HCT116 (cell line): ENCODE measurements at regions not wholly inside any gene's neighbourhood (a gene's known extent, or its start where the extent isn't known, plus 50 kb on each side); places are given as distances from the start of the nearest gene placed in this dataset.

ENCODE experiments used
- CBX3 ChIP-seq: IDR thresholded peaks from 2 replicates; pipeline ENCODE4 v1.6.1; 2012; ENCODE audit warnings: low read depth
- EZH2 ChIP-seq: fragments of 200-600 bp; sonication (generic); IDR thresholded peaks from 2 replicates; pipeline ENCODE4 v1.6.1; 2017; ENCODE audit warnings: antibody characterized with exemption, mixed run types
- JUND ChIP-seq: IDR thresholded peaks from 2 replicates; pipeline ENCODE4 v1.6.1; 2012
- POLR2A ChIP-seq: IDR thresholded peaks from 2 replicates; pipeline ENCODE4 v1.7.0; 2011; ENCODE audit warnings: borderline replicate concordance; ENCODE audit not compliant: insufficient read depth, insufficient read length; ENCODE audit errors: extremely low read depth
- POLR2AphosphoS5 ChIP-seq: IDR thresholded peaks from 2 replicates; pipeline ENCODE4 v1.6.1; 2011; ENCODE audit warnings: mild to moderate bottlenecking, low read depth, low read length, moderate library complexity
- SP1 ChIP-seq: IDR thresholded peaks from 2 replicates; pipeline ENCODE4 v1.6.1; 2012; ENCODE audit warnings: low read depth
- SRF ChIP-seq: IDR thresholded peaks from 2 replicates; pipeline ENCODE4 v1.6.1; 2012; ENCODE audit warnings: low read depth
- TCF7L2 ChIP-seq: IDR thresholded peaks from 2 replicates; pipeline ENCODE4 v1.7.0; 2011; ENCODE audit warnings: borderline replicate concordance, inconsistent platforms; ENCODE audit not compliant: insufficient read depth, insufficient read length; ENCODE audit errors: extremely low read depth
- ZBTB33 ChIP-seq: IDR thresholded peaks from 2 replicates; pipeline ENCODE4 v1.6.1; 2011; ENCODE audit warnings: mild to moderate bottlenecking, low read length, moderate library complexity; ENCODE audit not compliant: insufficient replicate concordance; ENCODE audit errors: extremely low read depth
- TF ChIP-seq, protein P1 (sequence below), 3 experiments: fragments of 200-600 bp in 1 of 3; sonication (generic) in 1 of 3; IDR thresholded peaks in 2 of 3; conservative IDR thresholded peaks in 1 of 3; 2 replicates each; pipeline ENCODE4 v1.5.1; 2012 to 2017; ENCODE audit warnings: low read depth in 2 of 3, low read length in 2 of 3, antibody characterized with exemption in 1 of 3, borderline replicate concordance in 1 of 3, control low read depth in 1 of 3, mild to moderate bottlenecking in 1 of 3, mixed read lengths in 1 of 3, mixed run types in 1 of 3, moderate library complexity in 1 of 3; ENCODE audit not compliant: insufficient read depth in 1 of 3
- TF ChIP-seq, protein P2 (sequence below): IDR thresholded peaks from 2 replicates; pipeline ENCODE4 v1.6.1; 2012; ENCODE audit warnings: low read depth
- TF ChIP-seq, protein P3 (sequence below): IDR thresholded peaks from 2 replicates; pipeline ENCODE4 v1.6.1; 2012

GRCh38 chr6:137653706-137654059 lies 159.5 kb upstream of the OLIG3 start:
- no peak for TF ChIP-seq POLR2AphosphoS5
- no peak for TF ChIP-seq TCF7L2
- TF ChIP-seq, protein P1, sequence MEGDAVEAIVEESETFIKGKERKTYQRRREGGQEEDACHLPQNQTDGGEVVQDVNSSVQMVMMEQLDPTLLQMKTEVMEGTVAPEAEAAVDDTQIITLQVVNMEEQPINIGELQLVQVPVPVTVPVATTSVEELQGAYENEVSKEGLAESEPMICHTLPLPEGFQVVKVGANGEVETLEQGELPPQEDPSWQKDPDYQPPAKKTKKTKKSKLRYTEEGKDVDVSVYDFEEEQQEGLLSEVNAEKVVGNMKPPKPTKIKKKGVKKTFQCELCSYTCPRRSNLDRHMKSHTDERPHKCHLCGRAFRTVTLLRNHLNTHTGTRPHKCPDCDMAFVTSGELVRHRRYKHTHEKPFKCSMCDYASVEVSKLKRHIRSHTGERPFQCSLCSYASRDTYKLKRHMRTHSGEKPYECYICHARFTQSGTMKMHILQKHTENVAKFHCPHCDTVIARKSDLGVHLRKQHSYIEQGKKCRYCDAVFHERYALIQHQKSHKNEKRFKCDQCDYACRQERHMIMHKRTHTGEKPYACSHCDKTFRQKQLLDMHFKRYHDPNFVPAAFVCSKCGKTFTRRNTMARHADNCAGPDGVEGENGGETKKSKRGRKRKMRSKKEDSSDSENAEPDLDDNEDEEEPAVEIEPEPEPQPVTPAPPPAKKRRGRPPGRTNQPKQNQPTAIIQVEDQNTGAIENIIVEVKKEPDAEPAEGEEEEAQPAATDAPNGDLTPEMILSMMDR (IDR thresholded peaks at IDR 0.05 in 2 of 3, conservative IDR thresholded peaks at IDR 0.05 in 1 of 3; ENCODE audit: borderline replicate concordance in 1 of 3, insufficient read depth in 1 of 3, low read depth in 2 of 3, low read length in 2 of 3), result no peak
- no peak for TF ChIP-seq POLR2A
- TF ChIP-seq, protein P2, sequence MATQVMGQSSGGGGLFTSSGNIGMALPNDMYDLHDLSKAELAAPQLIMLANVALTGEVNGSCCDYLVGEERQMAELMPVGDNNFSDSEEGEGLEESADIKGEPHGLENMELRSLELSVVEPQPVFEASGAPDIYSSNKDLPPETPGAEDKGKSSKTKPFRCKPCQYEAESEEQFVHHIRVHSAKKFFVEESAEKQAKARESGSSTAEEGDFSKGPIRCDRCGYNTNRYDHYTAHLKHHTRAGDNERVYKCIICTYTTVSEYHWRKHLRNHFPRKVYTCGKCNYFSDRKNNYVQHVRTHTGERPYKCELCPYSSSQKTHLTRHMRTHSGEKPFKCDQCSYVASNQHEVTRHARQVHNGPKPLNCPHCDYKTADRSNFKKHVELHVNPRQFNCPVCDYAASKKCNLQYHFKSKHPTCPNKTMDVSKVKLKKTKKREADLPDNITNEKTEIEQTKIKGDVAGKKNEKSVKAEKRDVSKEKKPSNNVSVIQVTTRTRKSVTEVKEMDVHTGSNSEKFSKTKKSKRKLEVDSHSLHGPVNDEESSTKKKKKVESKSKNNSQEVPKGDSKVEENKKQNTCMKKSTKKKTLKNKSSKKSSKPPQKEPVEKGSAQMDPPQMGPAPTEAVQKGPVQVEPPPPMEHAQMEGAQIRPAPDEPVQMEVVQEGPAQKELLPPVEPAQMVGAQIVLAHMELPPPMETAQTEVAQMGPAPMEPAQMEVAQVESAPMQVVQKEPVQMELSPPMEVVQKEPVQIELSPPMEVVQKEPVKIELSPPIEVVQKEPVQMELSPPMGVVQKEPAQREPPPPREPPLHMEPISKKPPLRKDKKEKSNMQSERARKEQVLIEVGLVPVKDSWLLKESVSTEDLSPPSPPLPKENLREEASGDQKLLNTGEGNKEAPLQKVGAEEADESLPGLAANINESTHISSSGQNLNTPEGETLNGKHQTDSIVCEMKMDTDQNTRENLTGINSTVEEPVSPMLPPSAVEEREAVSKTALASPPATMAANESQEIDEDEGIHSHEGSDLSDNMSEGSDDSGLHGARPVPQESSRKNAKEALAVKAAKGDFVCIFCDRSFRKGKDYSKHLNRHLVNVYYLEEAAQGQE, result no peak
- TF ChIP-seq ZBTB33, result no peak
- no peak for TF ChIP-seq SP1
- no peak for TF ChIP-seq JUND
- TF ChIP-seq SRF, result no peak
- no peak for TF ChIP-seq EZH2
- no peak for TF ChIP-seq CBX3
- TF ChIP-seq, protein P3, sequence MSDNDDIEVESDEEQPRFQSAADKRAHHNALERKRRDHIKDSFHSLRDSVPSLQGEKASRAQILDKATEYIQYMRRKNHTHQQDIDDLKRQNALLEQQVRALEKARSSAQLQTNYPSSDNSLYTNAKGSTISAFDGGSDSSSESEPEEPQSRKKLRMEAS, result no peak
